Gastroesophageal sphincter (tissue), 3 donors: ENCODE measurements at regions not wholly inside any gene's neighbourhood (a gene's known extent, or its start where the extent isn't known, plus 50 kb on each side); places are given as distances from the start of the nearest gene placed in this dataset.

Experiments
- CTCF ChIP-seq, 4 experiments: fragments of 200-600 bp in 2 of 4; fragments of 450-650 bp in 2 of 4; sonication (generic) in 1 of 4; IDR thresholded peaks; one replicate each; pipeline ENCODE4 v1.5.1; 2017 to 2019; ENCODE audit warnings: antibody characterized with exemption in 4 of 4, mild to moderate bottlenecking in 2 of 4, moderate library complexity in 2 of 4
- POLR2AphosphoS5 ChIP-seq: sonication (generic); formaldehyde crosslinking; IDR thresholded peaks from one replicate; pipeline ENCODE4 v1.6.1; 2017; ENCODE audit warnings: antibody characterized with exemption

- no peak for TF ChIP-seq CTCF (IDR thresholded peaks at IDR 0.05)
- no peak for TF ChIP-seq POLR2AphosphoS5
These were observed 154.4 kb upstream of the FOXF1 start for GRCh38 chr16:86355951-86356350.
